Right atrium auricular region (tissue), 2 donors: ENCODE measurements at regions not wholly inside any gene's neighbourhood (a gene's known extent, or its start where the extent isn't known, plus 50 kb on each side); places are given as distances from the start of the nearest gene placed in this dataset.

Experiments
- DNase-seq: peaks from one replicate; pipeline ENCODE4 v3.0.0-alpha.2; 2019; ENCODE audit warnings: low spot score
- H3K27ac ChIP-seq, 2 donors: fragments of 200-600 bp; sonication (generic); 1 replicate in 1 of 2; 2 replicates in 1 of 2; pipeline ENCODE4 v1.5.1; 2016 to 2019
- H3K27me3 ChIP-seq, 2 donors: fragments of 200-600 bp; sonication (generic); one replicate each; pipeline versions ENCODE4 v1.5.1 to v1.6.0; 2017 to 2019
- H3K36me3 ChIP-seq: fragments of 200-600 bp; sonication (generic); one replicate; pipeline ENCODE4 v1.5.1; 2016
- H3K4me1 ChIP-seq, 2 donors: fragments of 200-600 bp; sonication (generic); one replicate each; pipeline versions ENCODE4 v1.5.1 to v1.6.0; 2017 to 2019
- H3K4me3 ChIP-seq, 2 donors: fragments of 200-600 bp; sonication (generic); 1 replicate in 1 of 2; 2 replicates in 1 of 2; pipeline ENCODE4 v1.5.1; 2017 to 2019; ENCODE audit warnings: mild to moderate bottlenecking in 1 of 2, moderate library complexity in 1 of 2
- H3K9me3 ChIP-seq, 2 donors: fragments of 200-600 bp; sonication (generic); one replicate each; pipeline ENCODE4 v1.5.1; 2019
- TF ChIP-seq, protein P1 (sequence below), 2 donors: fragments of 200-600 bp; sonication (generic); IDR thresholded peaks; one replicate each; pipeline ENCODE4 v1.5.1; 2019; ENCODE audit warnings: antibody characterized with exemption in 2 of 2

DNA sequence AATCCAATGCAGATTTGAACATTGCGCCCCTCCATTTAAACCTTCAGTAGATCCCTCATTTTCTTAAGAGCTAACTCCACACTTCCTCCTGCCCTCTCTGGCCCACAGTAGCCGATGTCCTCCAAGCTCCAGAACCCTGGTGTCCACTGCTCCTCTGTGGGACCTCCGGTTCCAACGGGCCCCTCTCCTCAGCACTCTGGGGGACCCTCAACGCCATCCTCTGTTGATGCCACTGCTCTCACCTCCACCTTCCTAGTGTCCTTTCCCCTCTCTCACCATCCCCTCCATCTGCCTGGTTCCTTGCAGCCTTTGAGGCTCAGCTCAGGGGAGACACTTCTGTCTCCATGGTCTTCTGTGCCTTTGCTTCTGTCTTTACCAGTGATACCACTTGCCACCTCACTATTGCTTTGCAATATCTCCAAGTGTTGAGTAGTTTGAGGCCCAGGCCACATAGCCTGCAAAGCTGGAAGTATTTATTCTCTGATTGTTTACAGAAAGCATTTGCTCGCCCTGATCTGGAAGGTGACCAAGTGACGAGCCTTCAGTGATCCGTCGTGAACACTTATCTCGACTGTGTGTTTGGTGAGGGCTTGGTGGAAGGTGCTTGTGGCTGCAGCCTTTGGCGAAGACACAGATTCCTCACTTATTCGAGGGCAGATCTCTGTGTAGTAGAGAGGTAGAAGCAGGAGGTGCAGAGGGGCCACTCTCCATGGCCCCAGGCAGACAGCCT lies 104.8 kb upstream of the SHH start:
- Histone ChIP-seq H3K27me3 (no peaks in the 10 kb centered on the region), H3K4me3 (no peak overlapping the region), H3K36me3 (no peaks in the 10 kb centered on the region), H3K4me1 (no peaks in the 10 kb centered on the region), H3K9me3 (peaks cover 0 to 9% of the 10 kb centered on the region in 2 donors), H3K27ac (no peak overlapping the region)
- TF ChIP-seq, protein P1, sequence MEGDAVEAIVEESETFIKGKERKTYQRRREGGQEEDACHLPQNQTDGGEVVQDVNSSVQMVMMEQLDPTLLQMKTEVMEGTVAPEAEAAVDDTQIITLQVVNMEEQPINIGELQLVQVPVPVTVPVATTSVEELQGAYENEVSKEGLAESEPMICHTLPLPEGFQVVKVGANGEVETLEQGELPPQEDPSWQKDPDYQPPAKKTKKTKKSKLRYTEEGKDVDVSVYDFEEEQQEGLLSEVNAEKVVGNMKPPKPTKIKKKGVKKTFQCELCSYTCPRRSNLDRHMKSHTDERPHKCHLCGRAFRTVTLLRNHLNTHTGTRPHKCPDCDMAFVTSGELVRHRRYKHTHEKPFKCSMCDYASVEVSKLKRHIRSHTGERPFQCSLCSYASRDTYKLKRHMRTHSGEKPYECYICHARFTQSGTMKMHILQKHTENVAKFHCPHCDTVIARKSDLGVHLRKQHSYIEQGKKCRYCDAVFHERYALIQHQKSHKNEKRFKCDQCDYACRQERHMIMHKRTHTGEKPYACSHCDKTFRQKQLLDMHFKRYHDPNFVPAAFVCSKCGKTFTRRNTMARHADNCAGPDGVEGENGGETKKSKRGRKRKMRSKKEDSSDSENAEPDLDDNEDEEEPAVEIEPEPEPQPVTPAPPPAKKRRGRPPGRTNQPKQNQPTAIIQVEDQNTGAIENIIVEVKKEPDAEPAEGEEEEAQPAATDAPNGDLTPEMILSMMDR (IDR thresholded peaks at IDR 0.05) = no peak
- DNase-seq = no peak

DNA sequence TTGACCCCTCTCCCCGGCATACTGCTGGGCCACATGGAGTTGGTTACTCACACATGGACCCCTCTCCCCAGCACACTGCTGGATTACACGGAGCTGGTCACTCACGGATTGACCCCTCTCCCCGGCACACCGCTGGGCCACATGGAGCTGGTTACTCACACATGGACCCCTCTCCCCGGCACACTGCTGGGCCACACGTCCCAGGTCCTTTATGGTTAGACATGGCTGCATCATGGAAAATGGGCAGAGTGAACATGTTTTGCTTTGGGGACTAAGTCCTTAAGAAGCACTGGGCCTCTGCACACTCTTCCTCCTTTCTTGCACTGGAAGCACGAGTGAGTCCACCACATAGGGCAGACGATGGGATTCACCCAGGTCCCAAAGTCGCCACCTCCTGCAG lies 102.1 kb upstream of the SHH start:
- Histone ChIP-seq H3K27ac (no peak overlapping the region), H3K36me3 (no peaks in the 10 kb centered on the region), H3K27me3 (no peaks in the 10 kb centered on the region), H3K4me1 (no peaks in the 10 kb centered on the region), H3K9me3 (peaks cover 0 to 16% of the 10 kb centered on the region in 2 donors), H3K4me3 (no peak overlapping the region)
- DNase-seq = no peak
- TF ChIP-seq, protein P1 (IDR thresholded peaks at IDR 0.05) = no peak

DNA sequence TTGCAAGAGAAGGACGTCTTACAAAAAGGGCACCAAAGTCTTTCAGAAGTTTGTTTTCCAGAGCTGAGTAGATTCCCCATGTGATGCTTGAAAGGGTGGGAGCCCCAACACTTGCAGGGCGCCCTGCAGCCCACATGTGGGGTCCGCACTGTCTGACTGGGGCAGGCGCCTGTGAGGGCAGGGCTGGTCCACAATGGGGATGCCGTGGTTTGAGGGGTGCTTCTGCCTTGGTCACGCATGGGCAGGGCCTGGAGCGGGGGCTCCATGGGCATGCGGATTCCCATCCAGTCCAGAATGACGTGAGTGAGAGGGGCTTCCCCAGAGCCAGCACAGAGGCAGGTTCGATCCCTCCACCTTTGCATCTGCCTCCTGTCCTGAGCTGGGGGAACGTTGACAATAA lies 101.5 kb upstream of the SHH start:
- Histone ChIP-seq H3K4me1 (no peaks in the 10 kb centered on the region), H3K27me3 (no peaks in the 10 kb centered on the region), H3K9me3 (peaks cover 0 to 16% of the 10 kb centered on the region in 2 donors), H3K27ac (no peak overlapping the region), H3K36me3 (no peaks in the 10 kb centered on the region), H3K4me3 (no peak overlapping the region)
- TF ChIP-seq, protein P1 (IDR thresholded peaks at IDR 0.05) = no peak
- DNase-seq = no peak

DNA sequence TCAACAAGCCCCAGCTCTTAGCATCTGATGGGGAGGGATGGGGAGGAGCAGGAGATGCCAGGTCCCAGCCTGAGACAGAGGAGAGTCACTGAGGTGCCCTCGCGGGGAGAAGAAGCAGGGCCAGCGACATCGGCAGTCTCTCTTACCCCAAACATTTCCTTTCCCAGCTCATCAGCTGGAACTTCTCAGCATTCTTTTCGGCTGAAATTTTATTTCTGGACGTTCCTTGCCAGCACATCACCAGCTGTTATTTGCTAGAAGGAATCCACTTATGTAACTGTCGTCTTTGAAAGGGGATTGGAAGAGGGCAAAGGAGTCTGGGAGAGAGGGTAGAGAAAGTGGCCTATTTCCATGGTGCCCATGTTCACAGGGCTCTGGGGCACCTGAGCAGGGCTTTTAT lies 101.0 kb upstream of the SHH start:
- no peaks in the 10 kb centered on the region for H3K36me3 ChIP-seq
- DNase-seq = no peak
- H3K9me3 ChIP-seq = peaks cover 0 to 16% of the 10 kb centered on the region in 2 donors
- no peaks in the 10 kb centered on the region for H3K4me1 ChIP-seq
- TF ChIP-seq, protein P1 (IDR thresholded peaks at IDR 0.05) = no peak
- no peak overlapping the region for H3K4me3 ChIP-seq
- no peaks in the 10 kb centered on the region for H3K27me3 ChIP-seq
- H3K27ac ChIP-seq = no peak overlapping the region

DNA sequence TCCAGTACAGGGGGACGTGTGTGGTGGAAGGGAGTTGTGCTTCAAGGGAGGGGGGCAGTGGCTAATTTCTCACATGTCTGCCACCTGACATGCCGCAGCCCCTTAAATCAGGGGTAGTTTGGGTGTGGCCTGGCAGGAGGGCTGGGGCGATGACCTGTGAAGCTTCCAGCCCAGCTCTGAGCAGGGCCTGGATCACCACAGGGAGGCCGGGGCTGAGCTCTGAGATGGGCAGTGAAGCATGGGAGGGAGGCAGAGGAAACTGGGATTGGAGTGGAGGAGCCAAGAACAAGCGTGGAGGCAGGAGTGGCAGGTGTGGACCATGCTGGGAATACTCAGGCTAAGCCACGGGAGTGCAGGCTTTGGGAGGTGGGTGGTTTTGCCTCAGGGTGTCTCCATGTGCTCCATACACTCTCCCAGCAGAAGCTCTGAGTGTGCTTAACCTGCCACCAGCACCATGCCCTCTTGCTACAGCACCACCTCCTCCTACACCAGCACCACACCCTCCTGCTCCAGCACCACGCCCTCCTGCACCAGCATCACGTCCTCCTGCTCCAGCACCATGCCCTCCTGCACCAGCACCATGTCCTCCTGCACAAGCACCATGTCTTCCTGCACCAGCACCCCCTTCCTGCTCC lies 99.3 kb upstream of the SHH start:
- TF ChIP-seq, protein P1 (IDR thresholded peaks at IDR 0.05) = no peak
- no peaks in the 10 kb centered on the region for H3K27me3 ChIP-seq

More for the DNA sequence above, 99.3 kb upstream of the SHH start:
- H3K36me3 ChIP-seq = no peaks in the 10 kb centered on the region
- H3K27ac ChIP-seq = no peak overlapping the region
- DNase-seq = no peak
- H3K9me3 ChIP-seq = peaks cover 0 to 16% of the 10 kb centered on the region in 2 donors
- no peak overlapping the region for H3K4me3 ChIP-seq
- H3K4me1 ChIP-seq = no peaks in the 10 kb centered on the region
